Testis (tissue), 2 donors: ENCODE measurements at regions not wholly inside any gene's neighbourhood (a gene's known extent, or its start where the extent isn't known, plus 50 kb on each side); places are given as distances from the start of the nearest gene placed in this dataset.

Source experiments
- DNase-seq: peaks from one replicate; pipeline ENCODE4 v3.0.0-alpha.2; 2019
- H3K27ac ChIP-seq, 2 donors: fragments of 200-600 bp; sonication (generic); one replicate each; pipeline ENCODE4 v1.5.1; 2019
- H3K27me3 ChIP-seq: fragments of 200-600 bp; sonication (generic); one replicate; pipeline ENCODE4 v1.5.1; 2019
- H3K36me3 ChIP-seq: fragments of 200-600 bp; sonication (generic); one replicate; pipeline ENCODE4 v1.5.1; 2017; ENCODE audit warnings: low read depth; ENCODE audit errors: missing control alignments
- H3K4me1 ChIP-seq: fragments of 200-600 bp; sonication (generic); one replicate; pipeline ENCODE4 v1.5.1; 2019
- H3K4me3 ChIP-seq, 2 donors: fragments of 200-600 bp; sonication (generic); one replicate each; pipeline ENCODE4 v1.5.1; 2017 to 2019
- H3K9me3 ChIP-seq: fragments of 200-600 bp; sonication (generic); one replicate; pipeline ENCODE4 v1.5.1; 2017
- POLR2A ChIP-seq: fragments of 450-650 bp; IDR thresholded peaks from one replicate; pipeline ENCODE4 v1.6.1; 2017; ENCODE audit warnings: antibody characterized with exemption, mild to moderate bottlenecking, moderate library complexity
- WGBS, 2 donors: methylation state at CpG; one replicate each; pipeline ENCODE4 v1.1.5; 2018; 5-methylcytosine and 5-hydroxymethylcytosine counted together
- intact Hi-C: fragments of 100-400 bp; cut with DNase I; formaldehyde crosslinking; loops from one replicate; pipeline ENCODE4 v1.15.1; 2023; ENCODE audit warnings: low total_unique reads
- TF ChIP-seq, protein P1 (sequence below), 3 experiments: fragments of 450-650 bp in 2 of 3; fragments of 200-600 bp in 1 of 3; sonication (generic) in 1 of 3; IDR thresholded peaks; one replicate each; pipeline ENCODE4 v1.5.1; 2016 to 2019; ENCODE audit warnings: antibody characterized with exemption in 3 of 3, mild to moderate bottlenecking in 2 of 3, moderate library complexity in 1 of 3

DNA sequence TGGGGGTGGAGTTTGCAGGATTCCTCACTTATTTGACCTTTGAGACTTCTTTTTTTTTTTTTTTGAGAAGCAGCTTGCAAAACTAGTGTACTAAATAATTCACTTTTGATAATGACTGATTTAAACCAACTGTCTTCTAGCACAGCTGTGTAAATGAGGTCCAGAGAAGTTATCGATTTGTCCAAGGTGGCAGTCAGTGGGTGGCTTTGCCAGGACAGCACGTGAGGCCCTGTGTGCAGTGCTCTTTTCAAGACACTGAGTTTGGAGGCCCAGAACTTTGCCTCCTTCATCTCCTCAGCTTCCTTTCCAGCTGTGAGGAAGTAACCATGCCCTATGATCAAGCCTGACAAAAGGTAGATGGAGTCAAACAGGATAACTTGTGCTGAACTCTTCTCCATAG lies 92.9 kb upstream of the LCLAT1 start:
- TF ChIP-seq, protein P1, sequence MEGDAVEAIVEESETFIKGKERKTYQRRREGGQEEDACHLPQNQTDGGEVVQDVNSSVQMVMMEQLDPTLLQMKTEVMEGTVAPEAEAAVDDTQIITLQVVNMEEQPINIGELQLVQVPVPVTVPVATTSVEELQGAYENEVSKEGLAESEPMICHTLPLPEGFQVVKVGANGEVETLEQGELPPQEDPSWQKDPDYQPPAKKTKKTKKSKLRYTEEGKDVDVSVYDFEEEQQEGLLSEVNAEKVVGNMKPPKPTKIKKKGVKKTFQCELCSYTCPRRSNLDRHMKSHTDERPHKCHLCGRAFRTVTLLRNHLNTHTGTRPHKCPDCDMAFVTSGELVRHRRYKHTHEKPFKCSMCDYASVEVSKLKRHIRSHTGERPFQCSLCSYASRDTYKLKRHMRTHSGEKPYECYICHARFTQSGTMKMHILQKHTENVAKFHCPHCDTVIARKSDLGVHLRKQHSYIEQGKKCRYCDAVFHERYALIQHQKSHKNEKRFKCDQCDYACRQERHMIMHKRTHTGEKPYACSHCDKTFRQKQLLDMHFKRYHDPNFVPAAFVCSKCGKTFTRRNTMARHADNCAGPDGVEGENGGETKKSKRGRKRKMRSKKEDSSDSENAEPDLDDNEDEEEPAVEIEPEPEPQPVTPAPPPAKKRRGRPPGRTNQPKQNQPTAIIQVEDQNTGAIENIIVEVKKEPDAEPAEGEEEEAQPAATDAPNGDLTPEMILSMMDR (IDR thresholded peaks at IDR 0.05), result no peak
- no peak for TF ChIP-seq POLR2A
- DNase-seq, result no peak
- H3K4me3 ChIP-seq, result no peak overlapping the region
- no peaks in the 10 kb centered on the region for H3K9me3 ChIP-seq
- no peak overlapping the region for H3K27ac ChIP-seq
- WGBS, 2 donors, result 86 to 94% methylated on average over 2 of the region's 2 CpGs
- H3K4me1 ChIP-seq, result no peaks in the 10 kb centered on the region
- intact Hi-C loops, result no loop called here
- H3K27me3 ChIP-seq, result no peaks in the 10 kb centered on the region
- no peaks in the 10 kb centered on the region for H3K36me3 ChIP-seq

DNA sequence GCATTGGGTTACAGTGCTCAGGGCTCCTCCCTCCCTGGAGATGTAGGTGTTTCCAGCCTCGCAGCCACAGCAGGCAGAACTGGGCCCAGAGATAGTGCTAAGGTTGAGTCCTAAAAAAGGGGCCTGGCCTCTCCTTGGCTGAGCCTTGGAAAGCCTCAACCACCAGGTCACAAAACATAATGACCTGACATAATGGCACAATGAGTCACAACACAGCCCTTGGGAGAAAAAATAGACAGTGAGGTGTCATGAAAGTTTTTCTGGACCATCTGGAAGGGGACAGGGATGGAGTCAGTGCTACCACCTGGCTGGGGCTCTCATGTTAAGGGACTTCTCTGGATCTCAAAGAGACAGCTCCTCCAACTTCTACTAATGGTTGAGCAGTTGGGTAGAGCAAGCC lies 92.4 kb upstream of the LCLAT1 start:
- H3K9me3 ChIP-seq, result no peaks in the 10 kb centered on the region
- TF ChIP-seq POLR2A, result no peak
- TF ChIP-seq, protein P1 (IDR thresholded peaks at IDR 0.05), result no peak
- WGBS, 2 donors, result 89 to 94% methylated on average over 1 of the region's 1 CpG
- peaks cover under 1% of the 10 kb centered on the region for H3K4me1 ChIP-seq
- H3K36me3 ChIP-seq, result no peaks in the 10 kb centered on the region
- intact Hi-C loops, result no loop called here
- H3K4me3 ChIP-seq, result no peak overlapping the region
- H3K27ac ChIP-seq, result no peak overlapping the region
- no peaks in the 10 kb centered on the region for H3K27me3 ChIP-seq
- DNase-seq, result no peak

DNA sequence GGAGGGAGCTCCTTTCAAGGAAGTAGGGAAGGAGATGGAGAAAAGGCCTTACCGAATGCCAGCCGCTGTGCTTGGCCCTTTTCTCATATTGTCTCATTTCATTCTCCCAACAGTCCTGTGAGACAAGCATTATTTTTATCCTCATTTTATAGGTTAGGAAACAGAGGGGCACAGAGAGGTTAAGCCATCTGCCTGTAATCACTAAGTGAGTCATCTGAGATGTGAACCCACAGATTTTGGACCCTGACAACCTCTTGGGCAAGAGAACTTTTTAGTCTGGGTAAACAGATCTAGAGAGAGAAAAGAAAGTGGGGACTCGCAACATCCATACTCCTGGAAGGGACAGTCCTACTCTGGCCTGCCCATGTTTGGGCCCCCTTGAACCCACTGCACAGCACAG lies 91.7 kb upstream of the LCLAT1 start:
- Histone ChIP-seq H3K4me1 (peaks cover 6% of the 10 kb centered on the region), H3K9me3 (no peaks in the 10 kb centered on the region), H3K36me3 (no peaks in the 10 kb centered on the region), H3K27ac (no peak overlapping the region), H3K27me3 (no peaks in the 10 kb centered on the region), H3K4me3 (no peak overlapping the region)
- TF ChIP-seq, protein P1 (IDR thresholded peaks at IDR 0.05), result no peak
- no peak for TF ChIP-seq POLR2A
- no peak for DNase-seq
- WGBS, 2 donors, result 98% methylated on average over 3 of the region's 3 CpGs
- intact Hi-C loops, result no loop called here

DNA sequence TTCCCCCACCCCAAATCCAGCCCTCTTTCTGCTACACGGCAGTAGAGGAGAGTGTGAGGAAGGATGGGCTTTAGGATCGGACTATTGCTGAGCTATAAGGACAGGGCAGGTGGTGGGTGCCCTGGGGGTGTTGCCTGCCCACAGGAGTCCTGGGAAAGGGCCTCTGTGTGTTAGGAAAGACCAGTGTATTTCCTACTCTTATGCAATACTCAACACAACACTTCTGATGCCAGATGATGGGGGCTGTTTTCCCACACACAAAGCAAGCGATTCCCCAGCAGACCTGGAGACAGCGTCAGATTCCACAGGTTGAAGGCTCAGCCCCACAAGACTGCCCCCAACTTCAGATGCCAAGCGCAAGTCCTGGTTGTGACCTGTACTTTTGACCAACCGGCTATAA lies 91.0 kb upstream of the LCLAT1 start:
- intact Hi-C loops, result no loop called here
- no peak overlapping the region for H3K4me3 ChIP-seq
- H3K9me3 ChIP-seq, result no peaks in the 10 kb centered on the region
- H3K27ac ChIP-seq, result no peak overlapping the region
- no peaks in the 10 kb centered on the region for H3K36me3 ChIP-seq
- peaks cover 6% of the 10 kb centered on the region for H3K4me1 ChIP-seq
- DNase-seq, result no peak
- TF ChIP-seq POLR2A, result no peak
- TF ChIP-seq, protein P1 (IDR thresholded peaks at IDR 0.05), result no peak
- H3K27me3 ChIP-seq, result no peaks in the 10 kb centered on the region
- 90 to 97% methylated on average over 6 of the region's 6 CpGs for WGBS, 2 donors

DNA sequence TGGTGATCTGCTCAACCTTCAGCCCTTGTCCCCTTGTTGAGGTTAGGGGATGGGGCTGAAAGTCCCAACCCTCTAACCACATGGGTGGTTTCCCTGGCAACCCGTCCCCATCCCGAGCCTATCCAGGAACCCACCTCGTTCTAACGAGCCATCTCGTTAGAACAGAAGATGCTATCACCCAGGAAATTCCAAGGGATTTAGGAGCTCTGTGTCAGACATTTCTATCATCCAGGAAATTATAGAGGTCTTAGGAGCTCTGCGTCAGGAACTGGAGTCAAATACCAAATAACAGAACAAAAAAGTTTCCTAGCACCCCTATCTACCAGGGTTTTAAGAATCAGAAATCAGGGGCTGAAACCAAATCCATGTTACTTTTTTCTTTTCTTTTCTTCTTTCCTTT lies 90.3 kb upstream of the LCLAT1 start:
- Histone ChIP-seq H3K27me3 (no peaks in the 10 kb centered on the region), H3K4me3 (no peak overlapping the region), H3K36me3 (no peaks in the 10 kb centered on the region), H3K9me3 (no peaks in the 10 kb centered on the region), H3K27ac (no peak overlapping the region), H3K4me1 (peaks cover 6% of the 10 kb centered on the region)
- intact Hi-C loops, result no loop called here
- TF ChIP-seq POLR2A, result no peak
- TF ChIP-seq, protein P1 (IDR thresholded peaks at IDR 0.05), result no peak
- DNase-seq, result no peak
- WGBS, 2 donors, result 75 to 84% methylated on average over 6 of the region's 6 CpGs
